ENCODE measurements at regions not wholly inside any gene's neighbourhood (a gene's known extent, or its start where the extent isn't known, plus 50 kb on each side); places are given as distances from the start of the nearest gene placed in this dataset.
A peak's percentile ranks its signal among the peaks of the same experiment; 100 is the strongest.

GRCh38 chr12:84077679-84078078, 834.9 kb downstream of the SLC6A15 start:
- peak; percentile 42; the same call in 1 of the 2 replicates for ATAC-seq (ENCODE audit: low read depth)
- no peak overlapping the region for H2BK15ac ChIP-seq (ENCODE audit: low read depth, low read length)
- dilution Hi-C loops (cut with HindIII; ENCODE audit: low sequenced_read_pairs, unreplicated experiment): no loop called here

More at GRCh38 chr12:84077679-84078078, 834.9 kb downstream of the SLC6A15 start:
- H4K20me1 ChIP-seq (ENCODE audit: insufficient read depth, low read length): no peaks in the 10 kb centered on the region
- H3K9me1 ChIP-seq (ENCODE audit: insufficient read depth, low read length): no peaks in the 10 kb centered on the region
- H3K4me2 ChIP-seq (ENCODE audit: low read depth, low read length): no peak overlapping the region
- no peak overlapping the region for H2AFZ ChIP-seq (replicated peaks; ENCODE audit: low read length, poor library complexity)
- no peak overlapping the region for H3K4me3 ChIP-seq (ENCODE audit: insufficient read depth, low read depth, low read length)
- POLR2A ChIA-PET (ENCODE audit: unreplicated experiment): no interaction called here
- no peaks in the 10 kb centered on the region for H3K27me3 ChIP-seq (ENCODE audit: control insufficient read depth, insufficient read depth, low read length)
- H2BK5ac ChIP-seq (ENCODE audit: low read depth, low read length, poor library complexity, severe bottlenecking): no peak overlapping the region
- H3K23ac ChIP-seq (ENCODE audit: low read depth, low read length): no peak overlapping the region
- no peaks in the 10 kb centered on the region for H3K9me3 ChIP-seq (ENCODE audit: control insufficient read depth, insufficient read depth, low read length)
- H3K18ac ChIP-seq (ENCODE audit: low read depth, low read length): no peak overlapping the region; the same call in 1 of the 2 replicates
- DNase-seq: peak; percentile 12
- TF ChIP-seq MAZ (IDR thresholded peaks at IDR 0.05; ENCODE audit: borderline replicate concordance, low read depth, low read length) (no peak), RAD21 (IDR thresholded peaks at IDR 0.05; ENCODE audit: low read length) (no peak), MXI1 (IDR thresholded peaks at IDR 0.05; ENCODE audit: borderline replicate concordance, low read depth, low read length) (no peak), FOS (IDR thresholded peaks at IDR 0.05; ENCODE audit: low read depth, low read length) (no peak), CTCF (conservative IDR thresholded peaks at IDR 0.05; ENCODE audit: low read depth, low read length) (no peak), RCOR1 (IDR thresholded peaks at IDR 0.05; ENCODE audit: insufficient replicate concordance, low read length) (no peak)
- H3K56ac ChIP-seq (ENCODE audit: extremely low read depth, insufficient read depth, low read length): no peak overlapping the region
- no peak overlapping the region for H4K91ac ChIP-seq (ENCODE audit: insufficient read depth, low read depth, low read length)
- BruUV-seq (replicated peaks): no TSS peak
- no peak overlapping the region for H2AK9ac ChIP-seq (replicated peaks; ENCODE audit: low read depth, low read length, poor library complexity)
- H3K4ac ChIP-seq (ENCODE audit: low read depth, low read length): no peak overlapping the region
- no peaks in the 10 kb centered on the region; the same call in 1 of the 2 replicates for H3K4me1 ChIP-seq (ENCODE audit: control insufficient read depth, insufficient read depth, low read length)
- no peaks in the 10 kb centered on the region for H3K79me1 ChIP-seq (ENCODE audit: low read depth in 1 of 2, low read length in 2 of 2)
- intact Hi-C loops (cut with micrococcal nuclease) (loop anchor here (5.0 kb wide), 1 partner anchor 40 kb away; no protein-coding TSS in a partner anchor), in situ Hi-C loops (cut with MboI; ENCODE audit: low sequenced_read_pairs) (no loop called here)
- no peak overlapping the region for H3K14ac ChIP-seq (replicated peaks; ENCODE audit: low read depth, low read length)
- H2AK5ac ChIP-seq (ENCODE audit: low read depth, low read length): no peak overlapping the region
- no peak overlapping the region for H3K27ac ChIP-seq (ENCODE audit: insufficient read depth, low read length)
- no peak overlapping the region for H2BK20ac ChIP-seq (ENCODE audit: low read depth, low read length)
- no peak overlapping the region for H4K8ac ChIP-seq (ENCODE audit: low read depth in 2 of 2, low read length in 2 of 2)
- CTCF ChIA-PET: no interaction called here
- H3K9ac ChIP-seq (ENCODE audit: low read depth, low read length): no peak overlapping the region
- H2BK120ac ChIP-seq (ENCODE audit: low read depth, low read length): no peak overlapping the region
- H3K36me3 ChIP-seq (ENCODE audit: control insufficient read depth, insufficient read depth, low read length): no peaks in the 10 kb centered on the region
- H4K5ac ChIP-seq (ENCODE audit: low read depth, low read length): no peak overlapping the region

Data from IMR-90 (cell line).